GM12878 (cell line): ENCODE measurements at regions not wholly inside any gene's neighbourhood (a gene's known extent, or its start where the extent isn't known, plus 50 kb on each side); places are given as distances from the start of the nearest gene placed in this dataset.
"Not testable (repeated sequence)": the region's sequence is repeated elsewhere in the genome, so short reads cannot be mapped to it uniquely, and the experiment has no call there.

Experiments used
- ATAC-seq: fragments of 200-7000 bp; cut with Tn5 transposase; 3 replicates; pipeline ENCODE4 v1.9.1; 2020; ENCODE audit warnings: mild to moderate bottlenecking, moderate library complexity
- BruUV-seq: library from RNA; stranded (reverse); fragments of 400-500 nt; replicated peaks from 2 replicates; lab custom pipeline; 2021; lab: Mats Ljungman, UMichigan
- CTCF ChIA-PET: fragments of 300-600 bp; sonication (Branson Sonifier 250); formaldehyde crosslinking; extraction: SDS; loops from one replicate; lab custom pipeline; 2021; ENCODE audit warnings: inconsistent platforms; lab: Yijun Ruan, JAX
- POLR2A ChIA-PET: fragments of 350-600 bp; formaldehyde crosslinking; extraction: SDS; loops from one replicate; lab custom pipeline; 2021; ENCODE audit warnings: inconsistent platforms; lab: Charles Lee
- RAD21 ChIA-PET: fragments of 300-600 bp; sonication (Branson Sonifier 250); formaldehyde crosslinking; loops from one replicate; lab custom pipeline; 2023; ENCODE audit warnings: antibody characterized with exemption; ENCODE audit not compliant: unreplicated experiment; lab: Charles Lee
- SMC1A ChIA-PET: fragments of 300-600 bp; sonication (Branson Sonifier 250); formaldehyde crosslinking; loops from one replicate; lab custom pipeline; 2023; ENCODE audit not compliant: unreplicated experiment, uncharacterized antibody; lab: Charles Lee
- DNase-seq: peaks from one replicate; pipeline ENCODE4 v3.0.0-alpha.2; 2011; ENCODE audit warnings: low read depth, low spot score
- FAIRE-seq: peaks from 3 replicates; lab custom pipeline; 2011; peaks lifted over from hg19 to GRCh38; lab: Jason Lieb, UNC
- H2AFZ ChIP-seq: 2 replicates; pipeline ENCODE4 v1.6.0; 2011; ENCODE audit warnings: low read depth, low read length, control low read depth; ENCODE audit not compliant: control insufficient read depth
- H3K27ac ChIP-seq: 2 replicates; pipeline ENCODE4 v1.5.1; 2011; ENCODE audit warnings: control low read depth; ENCODE audit not compliant: control insufficient read depth, insufficient read depth
- H3K27me3 ChIP-seq, 2 experiments: replicated peaks in 1 of 2; 2 replicates each; pipeline versions ENCODE4 v1.6.0 to v1.6.1; 2011; ENCODE audit warnings: low read length in 1 of 2; ENCODE audit not compliant: control insufficient read depth in 2 of 2, insufficient read depth in 2 of 2
- H3K36me3 ChIP-seq, 2 experiments: 2 replicates each; pipeline ENCODE4 v1.5.1; 2011; ENCODE audit warnings: low read length in 1 of 2; ENCODE audit not compliant: control insufficient read depth in 2 of 2, insufficient read depth in 2 of 2
- H3K4me1 ChIP-seq: 2 replicates; pipeline ENCODE4 v1.6.1; 2011; ENCODE audit warnings: mild to moderate bottlenecking, low read length, moderate library complexity, mixed read lengths; ENCODE audit not compliant: control insufficient read depth, insufficient read depth
- H3K4me2 ChIP-seq: 2 replicates; pipeline ENCODE4 v1.6.0; 2011; ENCODE audit warnings: control low read depth; ENCODE audit not compliant: control insufficient read depth, insufficient read depth
- H3K4me3 ChIP-seq: fragments of 200-600 bp; sonication (generic); 2 replicates; pipeline ENCODE4 v1.5.1; 2016
- H3K79me2 ChIP-seq: 2 replicates; pipeline ENCODE4 v1.6.0; 2011; ENCODE audit warnings: low read length; ENCODE audit not compliant: control insufficient read depth, insufficient read depth
- H3K9ac ChIP-seq: 2 replicates; pipeline ENCODE4 v1.8.0; 2011; ENCODE audit warnings: low read length, control low read depth, mixed read lengths; ENCODE audit not compliant: control insufficient read depth, insufficient read depth
- H3K9me3 ChIP-seq: replicated peaks from 3 replicates; pipeline ENCODE4 v1.5.1; 2011; ENCODE audit warnings: mild to moderate bottlenecking, low read length; ENCODE audit not compliant: control insufficient read depth, insufficient read depth
- H4K20me1 ChIP-seq: 2 replicates; pipeline ENCODE4 v1.6.0; 2011; ENCODE audit not compliant: control insufficient read depth, insufficient read depth
- IRF3 ChIP-seq: fragments of 450-650 bp; IDR thresholded peaks from 2 replicates; pipeline ENCODE4 v1.6.1; 2014; ENCODE audit warnings: mild to moderate bottlenecking
- IRF4 ChIP-seq: IDR thresholded peaks from 2 replicates; pipeline ENCODE4 v1.6.1; 2011; ENCODE audit warnings: low read depth, low read length
- JUNB ChIP-seq: IDR thresholded peaks from 2 replicates; pipeline ENCODE4 v1.6.1; 2016; ENCODE audit warnings: antibody characterized with exemption, mild to moderate bottlenecking
- ZNF687 ChIP-seq: fragments of 450-650 bp; IDR thresholded peaks from 2 replicates; pipeline ENCODE4 v1.6.1; 2017; ENCODE audit warnings: mild to moderate bottlenecking, moderate library complexity
- WGBS: methylation state at CpG from one replicate; pipeline ENCODE4 v1.1.6; 2016; ENCODE audit warnings: low lambda C conversion rate; ENCODE audit not compliant: insufficient replicate concordance, insufficient coverage; ENCODE audit errors: missing lambda C conversion rate; 5-methylcytosine and 5-hydroxymethylcytosine counted together
- in situ Hi-C: fragments of 300-500 bp; cut with MboI; formaldehyde crosslinking; loops from 9 replicates; pipeline ENCODE4 v1.14.3; 2018; ENCODE audit warnings: mixed read lengths
- intact Hi-C: fragments of 100-400 bp; cut with micrococcal nuclease; formaldehyde crosslinking; loops from one replicate; pipeline ENCODE4 v1.14.2; 2022; ENCODE audit not compliant: unreplicated experiment

DNA sequence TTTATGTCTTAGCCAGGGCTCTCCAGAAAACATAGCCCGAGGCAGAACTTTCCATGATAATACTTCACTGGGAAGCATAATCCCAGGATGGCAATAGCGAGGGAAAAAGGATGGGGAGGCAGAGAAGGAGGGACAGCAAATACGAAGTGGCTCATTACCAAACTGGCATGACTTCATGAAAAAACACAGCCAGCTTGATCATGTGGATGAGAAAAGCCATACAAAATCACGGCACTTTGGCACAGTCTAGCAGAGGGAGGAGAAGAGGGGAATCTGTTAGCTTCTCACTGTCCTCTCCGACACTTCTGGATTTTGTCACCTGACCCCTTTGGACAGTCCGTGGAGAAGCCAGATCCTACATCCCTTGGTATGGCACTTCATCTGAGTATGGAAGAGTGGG lies 212.5 kb upstream of the GRIK2 start:
- POLR2A ChIA-PET = no interaction called here
- TF ChIP-seq IRF3 = no peak
- no peak for TF ChIP-seq ZNF687
- no peak for TF ChIP-seq JUNB
- no peak for TF ChIP-seq IRF4

DNA sequence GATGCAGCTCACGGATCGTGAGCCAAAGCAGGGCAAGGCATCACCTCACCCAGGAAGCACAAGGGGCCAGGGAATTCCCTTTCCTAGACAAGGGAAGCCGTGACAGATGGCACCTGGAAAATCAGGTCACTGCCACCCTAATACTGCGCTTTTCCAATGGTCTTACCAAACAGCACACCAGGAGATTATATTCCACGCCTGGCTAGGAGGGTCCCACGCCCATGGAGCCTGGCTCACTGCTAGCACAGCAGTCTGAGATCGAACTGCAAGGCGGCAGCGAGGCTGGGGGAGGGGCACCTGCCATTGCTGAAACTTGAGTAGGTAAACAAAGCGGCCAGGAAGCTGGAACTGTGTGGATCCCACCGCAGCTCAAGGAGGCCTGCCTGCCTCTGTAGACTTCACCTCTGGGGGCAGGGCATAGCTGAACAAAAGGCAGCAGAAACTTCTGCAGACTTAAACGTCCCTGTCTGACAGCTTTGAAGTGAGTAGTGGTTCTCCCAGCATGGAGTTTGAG lies 205.2 kb upstream of the GRIK2 start:
- H3K27me3 ChIP-seq, CTCF ChIA-PET, H2AFZ ChIP-seq, in situ Hi-C loops, FAIRE-seq, ATAC-seq, H3K79me2 ChIP-seq, RAD21 ChIA-PET, BruUV-seq, H3K9me3 ChIP-seq, H3K9ac ChIP-seq, H3K36me3 ChIP-seq, H4K20me1 ChIP-seq, H3K4me1 ChIP-seq, DNase-seq, H3K4me3 ChIP-seq, intact Hi-C loops, H3K4me2 ChIP-seq, H3K27ac ChIP-seq, POLR2A ChIA-PET: not testable (repeated sequence)
- SMC1A ChIA-PET = interaction anchor here (1.0 kb wide), 1 partner anchor 8 kb away, joined by 3 read pairs; no protein-coding TSS in a partner anchor
- 29% methylated on average over 10 of the region's 12 CpGs for WGBS

More for the DNA sequence above, 212.5 kb upstream of the GRIK2 start:
- in situ Hi-C loops (no loop called here), intact Hi-C loops (no loop called here)
- no peaks in the 10 kb centered on the region for H4K20me1 ChIP-seq
- H3K27ac ChIP-seq = no peak overlapping the region
- no peak overlapping the region for H3K9ac ChIP-seq
- H3K4me2 ChIP-seq = no peak overlapping the region
- no peak for ATAC-seq
- no peak for FAIRE-seq
- H3K27me3 ChIP-seq = no peaks in the 10 kb centered on the region
- SMC1A ChIA-PET = interaction anchor here (1.2 kb wide), 1 partner anchor 19 kb away, joined by 3 read pairs; no protein-coding TSS in a partner anchor
- RAD21 ChIA-PET = no interaction called here
- no peaks in the 10 kb centered on the region for H3K79me2 ChIP-seq
- no peaks in the 10 kb centered on the region for H3K9me3 ChIP-seq
- BruUV-seq = no TSS peak
- CTCF ChIA-PET = interaction anchor here (2.7 kb wide), 1 partner anchor 67 kb away, joined by 9 read pairs; no protein-coding TSS in a partner anchor
- no peak overlapping the region for H2AFZ ChIP-seq
- no peak overlapping the region for H3K4me3 ChIP-seq
- no peaks in the 10 kb centered on the region for H3K36me3 ChIP-seq
- no peak for DNase-seq
- H3K4me1 ChIP-seq = no peaks in the 10 kb centered on the region
- 12% methylated on average over 6 of the region's 6 CpGs for WGBS
